ENCODE measurements at regions not wholly inside any gene's neighbourhood (a gene's known extent, or its start where the extent isn't known, plus 50 kb on each side); places are given as distances from the start of the nearest gene placed in this dataset.

- no peaks in the 10 kb centered on the region for H3K27me3 Mint-ChIP-seq
- H3K4me3 Mint-ChIP-seq = no peak overlapping the region
- H3K9me3 Mint-ChIP-seq (ENCODE audit: low read depth) = no peaks in the 10 kb centered on the region
- no peaks in the 10 kb centered on the region for H3K36me3 Mint-ChIP-seq
- H3K27ac Mint-ChIP-seq = no peak overlapping the region
- no peaks in the 10 kb centered on the region for H3K4me1 Mint-ChIP-seq (ENCODE audit: low read depth)
Observed at GRCh38 chr17:77819497-77819896, 139.0 kb upstream of the TNRC6C start.

- Mint-ChIP-seq H3K27ac (no peak overlapping the region), H3K4me3 (no peak overlapping the region), H3K9me3 (ENCODE audit: low read depth) (no peaks in the 10 kb centered on the region), H3K4me1 (ENCODE audit: low read depth) (no peaks in the 10 kb centered on the region), H3K27me3 (no peaks in the 10 kb centered on the region), H3K36me3 (no peaks in the 10 kb centered on the region)
Observed at GRCh38 chr17:77821114-77821513, 137.4 kb upstream of the TNRC6C start.

DNA sequence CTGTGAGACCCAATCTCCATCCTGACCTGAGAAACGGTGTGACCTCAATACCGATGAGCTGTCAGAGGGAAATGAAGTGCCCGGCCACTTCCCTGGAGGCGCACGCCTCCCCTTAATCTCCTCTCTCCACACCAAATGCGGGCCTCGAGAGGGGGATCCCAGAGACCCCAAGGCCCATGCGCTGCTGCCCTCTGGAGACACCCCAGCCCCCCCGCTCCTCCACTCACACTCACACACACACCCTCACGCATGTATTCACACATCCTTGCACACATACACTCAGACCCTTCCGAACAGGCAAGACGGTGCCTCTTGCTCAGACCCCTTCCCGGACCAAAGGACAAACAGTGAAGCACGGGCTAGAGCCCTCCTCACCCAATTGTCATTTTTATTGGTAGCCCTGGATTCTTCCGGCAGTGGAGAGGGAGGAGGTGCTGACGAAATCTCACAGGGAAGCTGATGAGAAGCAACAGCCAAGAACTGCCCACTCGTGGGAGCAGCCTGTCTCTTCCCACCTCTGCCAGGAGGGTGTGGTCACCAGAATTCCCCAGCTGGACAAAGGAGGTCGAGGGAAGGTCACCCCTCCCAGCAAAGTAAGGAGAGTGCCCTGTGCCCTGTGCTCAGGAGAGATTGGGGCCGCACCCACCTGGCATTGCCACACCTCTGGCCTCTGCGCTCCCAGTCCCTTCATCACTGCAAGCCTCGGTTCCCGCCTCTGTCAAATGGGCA, 136.0 kb upstream of the TNRC6C start:
- no peak overlapping the region for H3K27ac Mint-ChIP-seq
- peaks cover 2% of the 10 kb centered on the region for H3K4me1 Mint-ChIP-seq (ENCODE audit: low read depth)
- H3K4me3 Mint-ChIP-seq = no peak overlapping the region
- H3K36me3 Mint-ChIP-seq = no peaks in the 10 kb centered on the region
- H3K27me3 Mint-ChIP-seq = no peaks in the 10 kb centered on the region
- no peaks in the 10 kb centered on the region for H3K9me3 Mint-ChIP-seq (ENCODE audit: low read depth)

DNA sequence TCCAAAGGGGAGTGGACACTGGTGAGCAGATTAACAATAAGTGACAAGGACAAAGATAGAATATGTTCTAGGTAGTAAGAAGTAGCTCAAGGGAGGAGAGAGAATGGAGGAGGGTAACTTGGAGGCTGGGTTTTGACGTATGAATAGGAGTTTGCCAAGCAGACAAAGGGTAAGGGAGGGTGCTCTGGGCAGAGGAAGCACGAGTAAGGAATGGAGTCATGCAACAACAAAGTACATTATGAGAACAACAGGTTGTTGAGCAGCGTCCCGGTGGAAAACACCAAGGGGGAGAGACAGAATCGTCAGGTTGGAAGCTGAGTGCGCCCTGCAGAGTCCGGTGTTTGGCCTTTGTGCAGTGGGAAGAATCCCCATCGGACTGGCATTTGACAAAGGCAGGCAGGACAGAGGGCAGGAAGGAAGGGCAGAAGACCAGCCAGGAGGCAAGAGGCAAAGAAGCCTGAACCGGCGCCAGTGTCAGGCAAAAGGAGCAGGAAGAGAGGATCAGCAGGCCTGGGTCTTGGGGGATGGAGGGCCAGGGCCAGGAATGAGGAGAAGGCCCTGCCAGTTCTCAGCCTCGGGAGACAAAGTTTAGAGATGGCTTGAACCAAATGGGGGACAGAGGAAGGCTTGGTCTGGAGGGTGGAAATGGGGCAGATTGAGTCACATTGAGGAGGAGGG, 134.3 kb upstream of the TNRC6C start:
- Mint-ChIP-seq H3K4me1 (ENCODE audit: low read depth) (peaks cover 6% of the 10 kb centered on the region), H3K27me3 (no peaks in the 10 kb centered on the region)

GRCh38 chr17:77824780-77825280, 133.7 kb upstream of the TNRC6C start:
- Mint-ChIP-seq H3K27me3 (no peaks in the 10 kb centered on the region), H3K27ac (no peak overlapping the region), H3K9me3 (ENCODE audit: low read depth) (no peaks in the 10 kb centered on the region), H3K4me1 (ENCODE audit: low read depth) (peaks cover 9% of the 10 kb centered on the region), H3K36me3 (no peaks in the 10 kb centered on the region), H3K4me3 (no peak overlapping the region)

More for the DNA sequence above, 134.3 kb upstream of the TNRC6C start:
- no peak overlapping the region for H3K27ac Mint-ChIP-seq
- H3K4me3 Mint-ChIP-seq = no peak overlapping the region
- H3K36me3 Mint-ChIP-seq = no peaks in the 10 kb centered on the region
- no peaks in the 10 kb centered on the region for H3K9me3 Mint-ChIP-seq (ENCODE audit: low read depth)

DNA sequence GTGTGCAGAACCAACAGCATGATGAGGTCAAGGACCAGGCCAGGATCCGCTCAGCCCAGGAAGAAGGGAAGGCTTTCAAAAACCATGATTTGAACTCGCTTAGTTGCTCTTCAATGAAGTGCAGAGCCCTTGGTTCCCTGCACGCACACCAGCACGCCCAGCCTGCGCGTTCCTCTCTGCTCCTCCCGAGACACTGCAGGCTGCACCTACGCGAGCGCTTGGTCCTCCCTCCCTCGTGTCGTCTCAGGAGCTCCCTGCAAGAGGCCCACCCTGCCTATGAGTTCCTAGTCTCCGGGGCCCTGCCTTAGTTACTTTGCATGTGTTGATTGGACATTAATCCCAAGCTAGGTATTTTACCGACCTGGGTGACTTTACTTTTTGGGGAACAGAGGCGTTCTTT, 132.9 kb upstream of the TNRC6C start:
- H3K9me3 Mint-ChIP-seq (ENCODE audit: low read depth) = no peaks in the 10 kb centered on the region
- no peaks in the 10 kb centered on the region for H3K36me3 Mint-ChIP-seq
- H3K27me3 Mint-ChIP-seq = no peaks in the 10 kb centered on the region
- peaks cover 15% of the 10 kb centered on the region for H3K4me1 Mint-ChIP-seq (ENCODE audit: low read depth)
- no peak overlapping the region for H3K4me3 Mint-ChIP-seq
- H3K27ac Mint-ChIP-seq = no peak overlapping the region

DNA sequence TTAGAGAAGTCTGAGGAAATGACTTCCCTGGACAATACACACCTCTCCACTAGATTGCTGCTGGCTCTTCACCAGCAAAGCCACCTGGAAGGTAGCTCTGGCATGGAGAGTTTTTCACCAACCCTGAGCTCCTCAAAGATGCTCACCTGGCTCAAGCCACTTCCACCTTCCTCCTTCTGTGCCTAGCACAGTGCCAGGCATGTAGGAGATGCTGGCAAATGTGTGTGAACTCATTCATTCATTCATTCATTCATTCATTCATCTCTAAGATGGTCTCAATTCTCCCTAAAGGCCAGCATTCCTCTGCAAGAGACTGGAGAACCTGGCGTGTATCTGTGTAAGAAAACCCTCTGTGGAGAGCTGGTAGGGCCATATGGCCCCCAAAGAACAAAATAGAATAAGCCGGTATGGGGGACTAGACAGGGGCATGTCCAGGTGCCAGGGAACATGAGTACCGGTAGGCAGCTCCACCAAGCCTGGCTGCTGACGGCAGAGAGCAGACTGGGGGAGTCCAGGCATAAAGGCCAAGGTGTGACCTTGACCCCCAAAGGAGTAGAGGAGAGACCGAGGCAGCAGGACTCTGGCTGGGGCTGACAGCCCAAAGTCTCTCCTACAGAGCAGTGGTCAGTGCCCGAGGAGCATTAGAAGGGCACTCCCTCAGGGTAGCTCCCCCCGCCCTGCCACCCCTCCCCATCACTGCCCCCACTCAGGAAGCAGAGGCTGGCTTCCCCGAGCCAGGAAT, 132.2 kb upstream of the TNRC6C start:
- H3K4me3 Mint-ChIP-seq = no peak overlapping the region
- H3K36me3 Mint-ChIP-seq = no peaks in the 10 kb centered on the region
- H3K27me3 Mint-ChIP-seq = no peaks in the 10 kb centered on the region
- H3K27ac Mint-ChIP-seq = no peak overlapping the region
- H3K9me3 Mint-ChIP-seq (ENCODE audit: low read depth) = no peaks in the 10 kb centered on the region
- H3K4me1 Mint-ChIP-seq (ENCODE audit: low read depth) = peaks cover 17% of the 10 kb centered on the region

- Mint-ChIP-seq H3K27ac (no peak overlapping the region), H3K9me3 (ENCODE audit: low read depth) (no peaks in the 10 kb centered on the region), H3K4me1 (ENCODE audit: low read depth) (peaks cover 17% of the 10 kb centered on the region), H3K36me3 (no peaks in the 10 kb centered on the region), H3K4me3 (no peak overlapping the region), H3K27me3 (no peaks in the 10 kb centered on the region)
Observed at GRCh38 chr17:77827039-77827438, 131.5 kb upstream of the TNRC6C start.

- Mint-ChIP-seq H3K9me3 (ENCODE audit: low read depth) (no peaks in the 10 kb centered on the region), H3K27me3 (no peaks in the 10 kb centered on the region), H3K36me3 (no peaks in the 10 kb centered on the region), H3K4me3 (no peak overlapping the region), H3K4me1 (ENCODE audit: low read depth) (peaks cover 17% of the 10 kb centered on the region), H3K27ac (no peak overlapping the region)
Observed at GRCh38 chr17:77827511-77827910, 131.0 kb upstream of the TNRC6C start.

- no peak overlapping the region for H3K4me3 Mint-ChIP-seq
- H3K27me3 Mint-ChIP-seq = no peaks in the 10 kb centered on the region
- no peaks in the 10 kb centered on the region for H3K36me3 Mint-ChIP-seq
- H3K9me3 Mint-ChIP-seq (ENCODE audit: low read depth) = no peaks in the 10 kb centered on the region
- H3K27ac Mint-ChIP-seq = no peak overlapping the region
- peaks cover 21% of the 10 kb centered on the region for H3K4me1 Mint-ChIP-seq (ENCODE audit: low read depth)
Observed at GRCh38 chr17:77828749-77829539, 129.6 kb upstream of the TNRC6C start.

GRCh38 chr17:77829843-77830799, 128.4 kb upstream of the TNRC6C start:
- no peaks in the 10 kb centered on the region for H3K9me3 Mint-ChIP-seq (ENCODE audit: low read depth)
- no peaks in the 10 kb centered on the region for H3K27me3 Mint-ChIP-seq
- H3K4me3 Mint-ChIP-seq = no peak overlapping the region
- H3K36me3 Mint-ChIP-seq = no peaks in the 10 kb centered on the region
- peaks cover 32% of the 10 kb centered on the region for H3K4me1 Mint-ChIP-seq (ENCODE audit: low read depth)
- H3K27ac Mint-ChIP-seq = no peak overlapping the region

- H3K9me3 Mint-ChIP-seq (ENCODE audit: low read depth) = no peaks in the 10 kb centered on the region
- no peaks in the 10 kb centered on the region for H3K27me3 Mint-ChIP-seq
- H3K36me3 Mint-ChIP-seq = no peaks in the 10 kb centered on the region
- H3K4me3 Mint-ChIP-seq = no peak overlapping the region
- no peak overlapping the region for H3K27ac Mint-ChIP-seq
- peaks cover 34% of the 10 kb centered on the region for H3K4me1 Mint-ChIP-seq (ENCODE audit: low read depth)
Observed at GRCh38 chr17:77830816-77831473, 127.6 kb upstream of the TNRC6C start.

- Mint-ChIP-seq H3K4me1 (ENCODE audit: low read depth) (peaks cover 38% of the 10 kb centered on the region), H3K9me3 (ENCODE audit: low read depth) (no peaks in the 10 kb centered on the region), H3K27ac (no peak overlapping the region), H3K27me3 (no peaks in the 10 kb centered on the region), H3K36me3 (no peaks in the 10 kb centered on the region), H3K4me3 (no peak overlapping the region)
Observed at GRCh38 chr17:77831474-77832179, 126.9 kb upstream of the TNRC6C start.
